ENCODE measurements at regions not wholly inside any gene's neighbourhood (a gene's known extent, or its start where the extent isn't known, plus 50 kb on each side); places are given as distances from the start of the nearest gene placed in this dataset.

GRCh38 chr2:194116861-194117260, 1540.2 kb upstream of the SLC39A10 start:
- no peaks in the 10 kb centered on the region for H3K36me3 ChIP-seq (ENCODE audit: control insufficient read depth, insufficient read depth, low read length)
- H3K27me3 ChIP-seq (ENCODE audit: control insufficient read depth, insufficient read depth, low read length) = no peaks in the 10 kb centered on the region
- no peak overlapping the region for H3K4me3 ChIP-seq (ENCODE audit: low read depth, low read length)
- no peaks in the 10 kb centered on the region for H3K9me3 ChIP-seq (ENCODE audit: control insufficient read depth, insufficient read depth, low read depth, low read length)
- H3K9ac ChIP-seq (ENCODE audit: low read length) = no peak overlapping the region
- H3K27ac ChIP-seq (ENCODE audit: low read depth, low read length) = no peak overlapping the region
- peaks cover 7% of the 10 kb centered on the region; the same call in 1 of the 2 replicates for H3K4me1 ChIP-seq (ENCODE audit: control insufficient read depth, insufficient read depth, low read length)

DNA sequence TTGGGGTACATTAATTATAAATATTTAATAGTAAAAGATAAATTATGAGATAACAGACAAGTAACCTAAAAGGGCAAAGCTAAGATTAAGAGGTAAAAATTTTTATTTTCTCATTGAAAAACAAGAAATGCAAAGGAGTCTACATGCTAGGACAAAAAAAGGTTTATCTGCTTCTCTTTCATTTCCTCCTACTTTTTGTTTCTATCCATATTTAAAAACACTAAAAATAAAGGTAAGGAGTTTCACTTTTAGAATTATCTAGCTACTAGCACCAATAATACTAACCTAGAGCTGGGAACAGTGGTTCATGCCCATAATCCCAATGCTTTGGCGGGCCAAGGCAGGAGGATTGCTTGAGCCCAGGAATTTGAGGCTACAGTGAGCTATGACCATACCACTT, 1551.7 kb upstream of the SLC39A10 start:
- H3K4me3 ChIP-seq (ENCODE audit: low read depth, low read length) = no peak overlapping the region
- no peaks in the 10 kb centered on the region for H3K36me3 ChIP-seq (ENCODE audit: control insufficient read depth, insufficient read depth, low read length)
- no peak overlapping the region for H3K27ac ChIP-seq (ENCODE audit: low read depth, low read length)
- H3K9me3 ChIP-seq (ENCODE audit: control insufficient read depth, insufficient read depth, low read depth, low read length) = no peaks in the 10 kb centered on the region
- no peaks in the 10 kb centered on the region for H3K27me3 ChIP-seq (ENCODE audit: control insufficient read depth, insufficient read depth, low read length)
- no peak overlapping the region for H3K9ac ChIP-seq (ENCODE audit: low read length)
- H3K4me1 ChIP-seq (ENCODE audit: control insufficient read depth, insufficient read depth, low read length) = no peaks in the 10 kb centered on the region

- no peak overlapping the region for H3K27ac ChIP-seq (ENCODE audit: low read depth, low read length)
- H3K4me1 ChIP-seq (ENCODE audit: control insufficient read depth, insufficient read depth, low read length) = no peaks in the 10 kb centered on the region
- no peaks in the 10 kb centered on the region for H3K36me3 ChIP-seq (ENCODE audit: control insufficient read depth, insufficient read depth, low read length)
- H3K9ac ChIP-seq (ENCODE audit: low read length) = no peak overlapping the region
- no peak overlapping the region for H3K4me3 ChIP-seq (ENCODE audit: low read depth, low read length)
- H3K27me3 ChIP-seq (ENCODE audit: control insufficient read depth, insufficient read depth, low read length) = no peaks in the 10 kb centered on the region
- no peaks in the 10 kb centered on the region for H3K9me3 ChIP-seq (ENCODE audit: control insufficient read depth, insufficient read depth, low read depth, low read length)
These were observed 1552.3 kb upstream of the SLC39A10 start for GRCh38 chr2:194104687-194105086.

- Histone ChIP-seq H3K4me3 (ENCODE audit: low read depth, low read length) (no peak overlapping the region), H3K4me1 (ENCODE audit: control insufficient read depth, insufficient read depth, low read length) (no peaks in the 10 kb centered on the region), H3K9ac (ENCODE audit: low read length) (no peak overlapping the region), H3K36me3 (ENCODE audit: control insufficient read depth, insufficient read depth, low read length) (no peaks in the 10 kb centered on the region), H3K9me3 (ENCODE audit: control insufficient read depth, insufficient read depth, low read depth, low read length) (no peaks in the 10 kb centered on the region), H3K27ac (ENCODE audit: low read depth, low read length) (no peak overlapping the region), H3K27me3 (ENCODE audit: control insufficient read depth, insufficient read depth, low read length) (no peaks in the 10 kb centered on the region)
These were observed 1552.9 kb upstream of the SLC39A10 start for GRCh38 chr2:194103941-194104659.

DNA sequence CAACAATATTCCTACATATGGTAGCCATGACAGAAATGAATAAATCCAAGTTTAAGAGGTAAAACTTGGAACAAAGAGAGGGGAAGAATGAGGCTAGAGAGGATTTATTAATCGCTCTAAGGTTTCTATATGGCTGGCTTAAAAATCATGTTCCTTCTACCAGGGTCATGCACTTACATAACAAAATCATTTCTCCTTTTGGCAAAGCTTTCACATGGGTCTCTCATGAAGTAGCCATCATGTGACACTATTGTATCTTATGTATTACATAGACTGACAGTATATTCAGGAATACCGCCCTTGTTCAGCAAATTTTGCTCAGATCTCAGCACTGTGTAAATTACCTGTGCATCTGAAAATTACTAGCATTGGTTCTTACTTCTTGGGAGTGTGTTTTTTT, 1554.5 kb upstream of the SLC39A10 start:
- Histone ChIP-seq H3K9me3 (ENCODE audit: control insufficient read depth, insufficient read depth, low read depth, low read length) (no peaks in the 10 kb centered on the region), H3K9ac (ENCODE audit: low read length) (no peak overlapping the region), H3K4me1 (ENCODE audit: control insufficient read depth, insufficient read depth, low read length) (no peaks in the 10 kb centered on the region), H3K27me3 (ENCODE audit: control insufficient read depth, insufficient read depth, low read length) (no peaks in the 10 kb centered on the region), H3K36me3 (ENCODE audit: control insufficient read depth, insufficient read depth, low read length) (no peaks in the 10 kb centered on the region), H3K27ac (ENCODE audit: low read depth, low read length) (no peak overlapping the region), H3K4me3 (ENCODE audit: low read depth, low read length) (no peak overlapping the region)

- no peak overlapping the region for H3K4me3 ChIP-seq (ENCODE audit: low read depth, low read length)
- H3K36me3 ChIP-seq (ENCODE audit: control insufficient read depth, insufficient read depth, low read length) = no peaks in the 10 kb centered on the region
- no peaks in the 10 kb centered on the region for H3K27me3 ChIP-seq (ENCODE audit: control insufficient read depth, insufficient read depth, low read length)
- no peak overlapping the region for H3K9ac ChIP-seq (ENCODE audit: low read length)
- H3K27ac ChIP-seq (ENCODE audit: low read depth, low read length) = no peak overlapping the region
- no peaks in the 10 kb centered on the region for H3K9me3 ChIP-seq (ENCODE audit: control insufficient read depth, insufficient read depth, low read depth, low read length)
- no peaks in the 10 kb centered on the region for H3K4me1 ChIP-seq (ENCODE audit: control insufficient read depth, insufficient read depth, low read length)
These were observed 1556.8 kb upstream of the SLC39A10 start for GRCh38 chr2:194100201-194100600.

GRCh38 chr2:194096402-194096801, 1560.6 kb upstream of the SLC39A10 start:
- Histone ChIP-seq H3K9ac (ENCODE audit: low read length) (no peak overlapping the region), H3K27me3 (ENCODE audit: control insufficient read depth, insufficient read depth, low read length) (no peaks in the 10 kb centered on the region), H3K9me3 (ENCODE audit: control insufficient read depth, insufficient read depth, low read depth, low read length) (no peaks in the 10 kb centered on the region), H3K36me3 (ENCODE audit: control insufficient read depth, insufficient read depth, low read length) (no peaks in the 10 kb centered on the region), H3K4me3 (ENCODE audit: low read depth, low read length) (no peak overlapping the region), H3K27ac (ENCODE audit: low read depth, low read length) (no peak overlapping the region), H3K4me1 (ENCODE audit: control insufficient read depth, insufficient read depth, low read length) (peaks cover 9% of the 10 kb centered on the region)

DNA sequence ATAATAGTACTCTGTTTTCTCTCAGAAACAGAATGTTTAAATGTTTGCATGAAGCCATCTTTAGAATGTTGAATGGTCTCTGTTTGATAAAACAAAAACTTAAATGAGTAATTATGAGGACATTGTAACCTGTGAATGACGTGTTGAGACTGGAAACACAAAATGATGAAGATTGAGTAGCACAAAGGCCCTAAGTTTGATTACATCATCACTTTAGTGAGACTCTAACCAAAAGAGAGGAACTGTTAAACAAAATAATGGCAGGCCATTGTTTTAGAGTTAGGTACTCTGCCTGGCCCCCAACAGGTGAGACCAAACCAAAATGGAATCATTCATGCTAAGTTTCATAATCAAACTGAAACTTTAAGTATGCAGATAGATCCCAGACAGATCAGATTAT, 1561.7 kb upstream of the SLC39A10 start:
- no peak overlapping the region for H3K9ac ChIP-seq (ENCODE audit: low read length)
- H3K4me1 ChIP-seq (ENCODE audit: control insufficient read depth, insufficient read depth, low read length) = peaks cover 9% of the 10 kb centered on the region
- H3K36me3 ChIP-seq (ENCODE audit: control insufficient read depth, insufficient read depth, low read length) = no peaks in the 10 kb centered on the region
- no peak overlapping the region for H3K27ac ChIP-seq (ENCODE audit: low read depth, low read length)
- no peaks in the 10 kb centered on the region for H3K9me3 ChIP-seq (ENCODE audit: control insufficient read depth, insufficient read depth, low read depth, low read length)
- H3K27me3 ChIP-seq (ENCODE audit: control insufficient read depth, insufficient read depth, low read length) = no peaks in the 10 kb centered on the region
- no peak overlapping the region for H3K4me3 ChIP-seq (ENCODE audit: low read depth, low read length)

- Histone ChIP-seq H3K27ac (ENCODE audit: low read depth, low read length) (no peak overlapping the region), H3K9ac (ENCODE audit: low read length) (no peak overlapping the region), H3K36me3 (ENCODE audit: control insufficient read depth, insufficient read depth, low read length) (no peaks in the 10 kb centered on the region), H3K4me1 (ENCODE audit: control insufficient read depth, insufficient read depth, low read length) (peaks cover 9% of the 10 kb centered on the region), H3K27me3 (ENCODE audit: control insufficient read depth, insufficient read depth, low read length) (no peaks in the 10 kb centered on the region), H3K4me3 (ENCODE audit: low read depth, low read length) (no peak overlapping the region), H3K9me3 (ENCODE audit: control insufficient read depth, insufficient read depth, low read depth, low read length) (no peaks in the 10 kb centered on the region)
These were observed 1566.6 kb upstream of the SLC39A10 start for GRCh38 chr2:194090251-194090905.

DNA sequence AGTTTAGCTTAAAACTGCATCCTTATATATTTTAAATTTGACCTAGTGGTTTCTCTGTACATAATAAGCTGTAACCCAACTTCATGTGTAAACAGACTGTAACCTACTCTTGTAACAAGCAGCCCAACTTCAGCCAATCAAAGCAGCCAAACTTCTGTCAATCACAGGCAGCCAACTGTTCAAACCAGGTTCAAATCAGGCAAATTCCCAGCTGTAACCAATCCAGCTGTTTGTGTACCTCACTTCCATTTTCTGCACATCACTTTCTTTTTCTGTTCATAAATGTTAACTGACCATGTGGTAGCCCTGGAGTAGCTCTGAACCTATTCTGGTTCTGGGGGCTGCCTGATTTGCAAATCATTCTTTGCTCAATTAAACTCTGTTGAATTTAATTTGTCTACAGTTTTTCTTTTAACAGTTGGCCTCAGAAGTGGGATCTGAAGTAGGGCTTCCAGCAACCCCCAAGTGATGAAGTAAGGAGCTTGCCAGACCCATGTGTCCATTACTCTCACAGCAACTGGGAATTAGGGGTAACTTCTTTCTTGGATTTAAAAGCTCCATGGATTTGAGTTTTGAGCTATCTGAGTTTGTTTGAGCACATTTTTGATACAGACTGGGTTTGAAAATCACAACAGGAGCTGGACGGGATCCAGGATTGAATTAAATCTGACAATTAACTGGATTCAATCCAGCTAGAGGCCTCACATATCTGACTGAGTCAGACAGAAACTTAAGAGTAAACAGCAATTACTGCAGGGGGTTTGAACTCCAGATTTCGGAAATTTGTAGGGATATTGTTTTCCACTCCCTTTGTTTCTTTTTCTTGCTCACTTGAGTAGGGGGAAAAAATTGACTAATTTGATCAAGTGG, 1569.7 kb upstream of the SLC39A10 start:
- Histone ChIP-seq H3K36me3 (ENCODE audit: control insufficient read depth, insufficient read depth, low read length) (no peaks in the 10 kb centered on the region), H3K9ac (ENCODE audit: low read length) (no peak overlapping the region), H3K9me3 (ENCODE audit: control insufficient read depth, insufficient read depth, low read depth, low read length) (no peaks in the 10 kb centered on the region), H3K4me1 (ENCODE audit: control insufficient read depth, insufficient read depth, low read length) (no peaks in the 10 kb centered on the region), H3K27ac (ENCODE audit: low read depth, low read length) (no peak overlapping the region), H3K4me3 (ENCODE audit: low read depth, low read length) (no peak overlapping the region), H3K27me3 (ENCODE audit: control insufficient read depth, insufficient read depth, low read length) (no peaks in the 10 kb centered on the region)

- H3K4me3 ChIP-seq (ENCODE audit: low read depth, low read length) = no peak overlapping the region
- H3K9me3 ChIP-seq (ENCODE audit: control insufficient read depth, insufficient read depth, low read depth, low read length) = no peaks in the 10 kb centered on the region
- H3K36me3 ChIP-seq (ENCODE audit: control insufficient read depth, insufficient read depth, low read length) = no peaks in the 10 kb centered on the region
- no peak overlapping the region for H3K9ac ChIP-seq (ENCODE audit: low read length)
- no peak overlapping the region for H3K27ac ChIP-seq (ENCODE audit: low read depth, low read length)
- no peaks in the 10 kb centered on the region for H3K27me3 ChIP-seq (ENCODE audit: control insufficient read depth, insufficient read depth, low read length)
- H3K4me1 ChIP-seq (ENCODE audit: control insufficient read depth, insufficient read depth, low read length) = no peaks in the 10 kb centered on the region
These were observed 1570.9 kb upstream of the SLC39A10 start for GRCh38 chr2:194086129-194086528.
